Jurkat, Clone E6-1 (cell line): ENCODE measurements at regions not wholly inside any gene's neighbourhood (a gene's known extent, or its start where the extent isn't known, plus 50 kb on each side); places are given as distances from the start of the nearest gene placed in this dataset.

ENCODE experiments used
- DNase-seq: peaks from one replicate; pipeline ENCODE4 v3.0.0-alpha.2; 2011; ENCODE audit warnings: low read depth, low spot score
- H3K4me3 ChIP-seq: 2 replicates; pipeline ENCODE4 v1.5.1; 2011; ENCODE audit warnings: mild to moderate bottlenecking, low read length, control low read depth, moderate library complexity

DNA sequence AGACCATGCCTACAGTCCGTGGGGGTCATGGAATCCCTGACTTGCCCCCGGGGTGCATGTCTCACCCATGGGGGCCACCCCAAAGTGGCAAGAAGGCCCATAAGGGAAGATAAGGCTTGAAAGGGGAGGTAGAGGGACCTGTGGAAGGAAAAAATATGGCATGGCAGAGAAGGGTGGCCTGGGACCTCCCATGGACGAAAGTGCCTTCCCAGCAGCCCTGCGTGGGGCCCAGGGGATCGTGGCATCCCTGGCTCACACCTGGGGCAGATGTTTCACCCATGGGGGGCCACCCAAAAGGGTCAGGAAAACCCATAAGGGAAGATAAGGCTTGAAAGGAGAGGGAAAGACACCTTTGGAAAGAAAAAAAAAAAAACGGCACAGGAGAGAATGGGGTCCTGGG is 264.6 kb downstream of the ALG10 start:
- H3K4me3 ChIP-seq = no peak overlapping the region
- DNase-seq = no peak

DNA sequence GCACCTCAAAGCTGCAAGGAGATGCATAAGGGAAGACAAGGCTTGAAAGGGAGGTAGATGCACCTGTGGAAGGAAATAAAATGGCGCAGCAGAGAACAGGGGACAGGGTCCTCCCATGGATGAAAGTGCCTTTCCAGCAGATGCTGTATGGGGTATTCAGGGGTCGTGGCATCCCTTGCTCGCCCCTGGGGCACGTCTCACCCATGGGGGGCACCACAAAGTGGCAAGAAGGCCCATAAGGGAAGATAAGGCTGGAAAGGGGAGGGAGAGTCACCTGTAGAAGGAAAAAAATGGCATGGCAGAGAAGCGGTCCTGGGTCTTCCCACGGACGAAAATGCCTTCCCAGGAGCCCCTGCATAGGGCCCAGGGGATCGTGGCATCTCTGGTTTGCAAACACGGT is 265.1 kb downstream of the ALG10 start:
- H3K4me3 ChIP-seq = no peak overlapping the region
- DNase-seq = no peak

DNA sequence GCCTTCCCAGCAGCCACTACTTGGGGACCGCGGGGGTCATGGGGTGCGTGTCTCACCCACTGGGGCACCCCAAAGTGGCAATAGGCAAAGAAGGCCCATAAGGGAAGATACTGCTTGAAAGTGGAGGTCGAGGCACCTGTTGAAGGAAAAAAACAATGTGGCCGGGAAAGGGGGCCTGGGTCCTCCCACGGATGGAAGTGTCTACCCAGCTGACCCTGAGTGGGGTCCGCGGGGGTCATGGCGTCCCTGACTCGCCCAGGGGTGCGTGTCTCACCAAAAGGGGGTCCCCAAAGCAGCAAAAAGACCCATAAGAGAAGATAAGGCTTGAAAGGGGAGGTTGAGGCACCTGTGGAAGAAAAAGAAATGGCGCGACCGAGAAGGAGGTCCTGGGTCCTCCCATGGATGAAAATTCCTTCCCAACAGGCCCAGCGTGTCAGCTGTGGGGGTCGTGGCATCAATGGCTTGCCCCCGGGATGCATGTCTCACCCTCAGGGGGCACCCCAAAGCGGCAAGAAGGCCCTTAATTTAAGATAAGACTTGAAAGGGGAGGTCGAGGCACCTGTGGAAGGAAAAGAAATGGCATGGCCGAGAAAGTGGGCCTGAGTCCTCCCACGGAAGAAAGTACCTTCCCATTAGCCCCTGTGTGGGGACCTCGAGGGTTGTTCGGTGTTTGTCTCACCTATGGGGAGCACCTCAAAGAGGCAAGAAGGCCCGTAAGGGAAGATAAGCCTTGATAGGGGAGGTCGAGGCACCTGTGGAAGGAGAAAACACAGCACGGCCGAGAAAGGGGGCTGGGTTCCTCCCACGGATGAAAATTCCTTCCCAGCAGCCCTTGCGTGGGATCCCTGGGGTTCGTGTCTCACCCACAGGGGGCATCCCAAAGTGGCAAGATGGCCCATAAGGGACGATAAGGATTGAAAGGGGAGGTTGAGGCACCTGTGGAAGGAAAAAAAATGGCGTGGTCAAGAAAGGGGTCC is 266.0 kb downstream of the ALG10 start:
- H3K4me3 ChIP-seq = no peak overlapping the region
- no peak for DNase-seq

- H3K4me3 ChIP-seq = no peak overlapping the region
- no peak for DNase-seq
These were observed 266.7 kb downstream of the ALG10 start for GRCh38 chr12:34288963-34289345.

- H3K4me3 ChIP-seq = no peak overlapping the region
- DNase-seq = no peak
These were observed 267.4 kb downstream of the ALG10 start for GRCh38 chr12:34289431-34290380.

- H3K4me3 ChIP-seq = no peak overlapping the region
- no peak for DNase-seq
These were observed 268.2 kb downstream of the ALG10 start for GRCh38 chr12:34290381-34290995.

GRCh38 chr12:34291001-34291400 is 268.7 kb downstream of the ALG10 start:
- no peak overlapping the region for H3K4me3 ChIP-seq
- DNase-seq = no peak

- DNase-seq = no peak
- H3K4me3 ChIP-seq = no peak overlapping the region
These were observed 269.2 kb downstream of the ALG10 start for GRCh38 chr12:34291426-34291901.

DNA sequence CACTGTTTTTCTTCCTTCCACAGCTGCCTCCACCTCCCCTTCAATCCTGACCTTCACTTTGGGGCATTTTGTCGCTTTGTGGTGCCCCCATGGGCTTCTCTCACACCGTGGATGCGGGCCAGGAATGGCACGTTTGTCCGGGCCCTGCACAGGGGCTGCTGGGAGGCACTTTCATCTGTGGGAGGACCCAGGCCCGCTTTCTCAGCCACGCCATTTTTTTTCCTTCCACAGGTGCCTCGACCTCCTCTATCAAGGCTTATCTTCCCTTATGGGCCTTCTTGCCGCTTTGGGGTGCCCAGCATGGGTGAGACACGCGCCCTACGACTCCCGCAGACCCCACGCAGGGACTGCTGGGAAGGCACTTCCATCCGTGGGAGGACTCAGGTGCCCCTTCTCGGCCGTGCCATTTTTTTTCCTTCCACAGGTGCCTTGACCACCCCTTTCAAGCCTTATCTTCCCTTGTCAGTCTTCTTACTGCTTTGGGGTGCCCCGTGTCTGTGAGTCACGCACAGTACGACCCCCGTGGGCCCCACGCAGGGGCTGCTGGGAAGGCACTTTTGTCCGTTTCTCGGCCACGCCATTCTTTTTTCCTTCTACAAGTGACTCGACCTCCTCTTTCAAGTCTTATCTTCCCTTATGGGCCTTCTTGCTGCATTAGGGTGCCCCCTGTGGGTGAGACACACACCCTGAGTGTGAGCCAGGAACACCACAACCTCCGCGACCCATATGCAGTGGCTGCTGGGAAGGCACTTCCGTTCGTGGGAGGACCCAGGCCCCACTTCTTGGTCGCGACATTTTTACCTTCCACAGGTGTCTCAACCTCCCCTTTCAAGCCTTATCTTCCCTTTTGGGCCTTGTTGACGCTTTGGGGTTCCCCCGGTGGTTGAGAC is 270.7 kb downstream of the ALG10 start:
- no peak overlapping the region for H3K4me3 ChIP-seq
- no peak for DNase-seq

- H3K4me3 ChIP-seq = no peak overlapping the region
- no peak for DNase-seq
These were observed 271.8 kb downstream of the ALG10 start for GRCh38 chr12:34294137-34294536.

- H3K4me3 ChIP-seq = no peak overlapping the region
- DNase-seq = no peak
These were observed 272.5 kb downstream of the ALG10 start for GRCh38 chr12:34294671-34295365.

- H3K4me3 ChIP-seq = no peak overlapping the region
- no peak for DNase-seq
These were observed 273.3 kb downstream of the ALG10 start for GRCh38 chr12:34295366-34296142.

- H3K4me3 ChIP-seq = no peak overlapping the region
- no peak for DNase-seq
These were observed 274.1 kb downstream of the ALG10 start for GRCh38 chr12:34296143-34297041.

DNA sequence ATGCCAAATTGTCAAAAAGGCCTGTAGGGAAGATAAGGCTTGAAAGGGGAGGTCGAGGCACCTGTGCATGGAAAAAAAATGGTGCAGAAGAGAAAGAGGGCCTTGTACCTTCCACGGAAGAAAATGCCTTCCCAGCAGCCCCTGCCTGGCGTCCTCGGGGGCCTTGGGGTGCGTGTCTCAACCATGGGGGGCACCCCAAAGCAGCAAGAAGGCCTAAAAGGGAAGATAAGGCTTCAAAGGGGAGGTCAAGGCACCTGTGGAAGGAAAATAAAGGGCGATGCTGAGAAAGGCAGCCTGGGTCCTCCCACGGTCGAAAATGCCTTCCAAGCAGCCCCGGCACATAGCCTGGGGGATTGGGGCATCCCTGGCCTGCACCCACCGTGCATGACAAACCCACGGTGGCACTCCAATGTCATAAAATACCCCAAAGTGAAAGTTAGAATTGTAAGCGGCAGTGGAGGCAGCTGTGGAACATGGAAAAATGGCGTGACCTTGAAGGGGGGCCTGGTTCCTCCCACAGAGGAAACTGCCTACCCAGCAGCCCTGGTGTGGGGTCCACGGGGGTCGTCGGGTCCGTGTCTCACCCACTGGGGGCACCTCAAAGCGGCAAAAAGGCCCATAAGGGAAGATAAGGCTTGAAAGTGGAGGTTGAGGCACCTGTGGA is 275.0 kb downstream of the ALG10 start:
- no peak overlapping the region for H3K4me3 ChIP-seq

GRCh38 chr12:34297790-34298164 is 275.5 kb downstream of the ALG10 start:
- H3K4me3 ChIP-seq = no peak overlapping the region
- DNase-seq = no peak

More for the DNA sequence above, 275.0 kb downstream of the ALG10 start:
- DNase-seq = no peak
